Fibroblast of lung (primary cell): ENCODE measurements at regions not wholly inside any gene's neighbourhood (a gene's known extent, or its start where the extent isn't known, plus 50 kb on each side); places are given as distances from the start of the nearest gene placed in this dataset.

Experiments used
- DNase-seq, 2 donors: peaks; one replicate each; pipeline versions ENCODE4 v3.0.0 to v3.0.0-alpha.2; 2010; ENCODE audit warnings: low read depth in 2 of 2
- H2AFZ ChIP-seq: 2 replicates; pipeline ENCODE4 v1.5.1; 2012; ENCODE audit warnings: low read length, control low read depth, inconsistent platforms
- H3K27ac ChIP-seq: 2 replicates; pipeline ENCODE4 v1.5.1; 2011; ENCODE audit warnings: low read length, control low read depth; ENCODE audit not compliant: insufficient read depth
- H3K27me3 ChIP-seq: 2 replicates; pipeline ENCODE4 v1.5.1; 2011; ENCODE audit warnings: mild to moderate bottlenecking, low read length; ENCODE audit not compliant: control insufficient read depth, insufficient read depth
- H3K36me3 ChIP-seq: 2 replicates; pipeline ENCODE4 v1.5.1; 2011; ENCODE audit warnings: low read length; ENCODE audit not compliant: control insufficient read depth, insufficient read depth
- H3K4me1 ChIP-seq: 2 replicates; pipeline ENCODE4 v1.5.1; 2011; ENCODE audit warnings: low read length; ENCODE audit not compliant: control insufficient read depth, insufficient read depth; ENCODE audit errors: extremely low read depth
- H3K4me2 ChIP-seq: 2 replicates; pipeline ENCODE4 v1.5.1; 2011; ENCODE audit warnings: low read length, control low read depth; ENCODE audit not compliant: insufficient read depth; ENCODE audit errors: extremely low read depth
- H3K4me3 ChIP-seq, 4 experiments: fragments of 200-600 bp in 1 of 4; sonication (generic) in 1 of 4; replicated peaks in 1 of 4; 2 replicates each; pipeline ENCODE4 v1.5.1; 2011 to 2016; ENCODE audit warnings: low read length in 4 of 4, low read depth in 3 of 4, mild to moderate bottlenecking in 3 of 4, control low read depth in 2 of 4, inconsistent platforms in 1 of 4, mixed read lengths in 1 of 4; ENCODE audit not compliant: insufficient read depth in 1 of 4; ENCODE audit errors: control extremely low read depth in 1 of 4
- H3K79me2 ChIP-seq: 2 replicates; pipeline ENCODE4 v1.5.1; 2012; ENCODE audit warnings: mild to moderate bottlenecking, low read length, inconsistent platforms; ENCODE audit not compliant: control insufficient read depth, insufficient read depth
- H3K9ac ChIP-seq: 2 replicates; pipeline ENCODE4 v1.5.1; 2011; ENCODE audit warnings: mild to moderate bottlenecking, low read length, control low read depth; ENCODE audit not compliant: insufficient read depth
- H3K9me3 ChIP-seq: 2 replicates; pipeline ENCODE4 v1.5.1; 2012; ENCODE audit warnings: low read depth, low read length; ENCODE audit not compliant: control insufficient read depth, insufficient read depth
- H4K20me1 ChIP-seq: 2 replicates; pipeline ENCODE4 v1.5.1; 2011; ENCODE audit warnings: low read length; ENCODE audit not compliant: control insufficient read depth, insufficient read depth; ENCODE audit errors: extremely low read depth
- EZH2 ChIP-seq: IDR thresholded peaks from 2 replicates; pipeline ENCODE4 v1.5.1; 2012; ENCODE audit warnings: low read length, control low read depth, mild to moderate bottlenecking; ENCODE audit errors: missing control alignments
- TF ChIP-seq, protein P1 (sequence below), 2 donors: IDR thresholded peaks in 1 of 2; conservative IDR thresholded peaks in 1 of 2; 1 replicate in 1 of 2; 2 replicates in 1 of 2; pipeline ENCODE4 v1.5.1; 2011 to 2012; ENCODE audit warnings: low read length in 2 of 2, control low read depth in 1 of 2, inconsistent platforms in 1 of 2, low read depth in 1 of 2, mild to moderate bottlenecking in 1 of 2

GRCh38 chr2:122210898-122211856 lies 455.7 kb downstream of the TSN start:
- Histone ChIP-seq H3K27me3 (no peaks in the 10 kb centered on the region), H3K9me3 (no peaks in the 10 kb centered on the region), H3K4me3 (no peak overlapping the region), H3K4me2 (no peak overlapping the region), H4K20me1 (no peaks in the 10 kb centered on the region), H2AFZ (no peak overlapping the region), H3K4me1 (no peaks in the 10 kb centered on the region), H3K36me3 (no peaks in the 10 kb centered on the region), H3K9ac (no peak overlapping the region), H3K27ac (no peak overlapping the region), H3K79me2 (no peaks in the 10 kb centered on the region)
- peak in 1 of 2 donors; percentile 32 for DNase-seq
- TF ChIP-seq EZH2, result no peak
- TF ChIP-seq, protein P1, sequence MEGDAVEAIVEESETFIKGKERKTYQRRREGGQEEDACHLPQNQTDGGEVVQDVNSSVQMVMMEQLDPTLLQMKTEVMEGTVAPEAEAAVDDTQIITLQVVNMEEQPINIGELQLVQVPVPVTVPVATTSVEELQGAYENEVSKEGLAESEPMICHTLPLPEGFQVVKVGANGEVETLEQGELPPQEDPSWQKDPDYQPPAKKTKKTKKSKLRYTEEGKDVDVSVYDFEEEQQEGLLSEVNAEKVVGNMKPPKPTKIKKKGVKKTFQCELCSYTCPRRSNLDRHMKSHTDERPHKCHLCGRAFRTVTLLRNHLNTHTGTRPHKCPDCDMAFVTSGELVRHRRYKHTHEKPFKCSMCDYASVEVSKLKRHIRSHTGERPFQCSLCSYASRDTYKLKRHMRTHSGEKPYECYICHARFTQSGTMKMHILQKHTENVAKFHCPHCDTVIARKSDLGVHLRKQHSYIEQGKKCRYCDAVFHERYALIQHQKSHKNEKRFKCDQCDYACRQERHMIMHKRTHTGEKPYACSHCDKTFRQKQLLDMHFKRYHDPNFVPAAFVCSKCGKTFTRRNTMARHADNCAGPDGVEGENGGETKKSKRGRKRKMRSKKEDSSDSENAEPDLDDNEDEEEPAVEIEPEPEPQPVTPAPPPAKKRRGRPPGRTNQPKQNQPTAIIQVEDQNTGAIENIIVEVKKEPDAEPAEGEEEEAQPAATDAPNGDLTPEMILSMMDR (conservative IDR thresholded peaks at IDR 0.05 in 1 of 2, IDR thresholded peaks at IDR 0.05 in 1 of 2; ENCODE audit: low read depth in 1 of 2, low read length in 2 of 2), result no peak

DNA sequence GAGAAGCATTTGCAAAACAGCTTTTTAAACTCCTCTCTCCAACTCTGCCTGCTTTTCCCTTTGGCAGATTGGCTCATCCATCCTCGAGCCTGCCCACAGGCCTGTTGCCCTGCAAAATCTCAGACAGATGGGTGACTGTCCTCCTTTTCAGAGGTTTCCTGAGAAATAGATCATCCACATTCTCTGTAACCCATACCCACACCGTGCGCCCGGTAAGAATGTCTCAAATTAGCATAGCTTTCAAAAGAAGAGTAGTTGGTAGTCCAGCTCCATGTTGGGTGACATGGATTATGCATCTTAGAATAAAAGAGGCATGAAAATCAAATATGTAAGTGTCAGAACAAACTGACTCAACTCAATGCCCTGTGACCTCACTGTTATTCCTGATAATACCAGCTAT lies 457.9 kb downstream of the TSN start:
- no peaks in the 10 kb centered on the region for H3K4me1 ChIP-seq
- H3K9me3 ChIP-seq, result no peaks in the 10 kb centered on the region
- H3K9ac ChIP-seq, result no peak overlapping the region
- H2AFZ ChIP-seq, result no peak overlapping the region
- TF ChIP-seq EZH2, result no peak
- H3K79me2 ChIP-seq, result no peaks in the 10 kb centered on the region
- no peaks in the 10 kb centered on the region for H3K36me3 ChIP-seq
- no peaks in the 10 kb centered on the region for H3K27me3 ChIP-seq
- H3K4me3 ChIP-seq, result no peak overlapping the region
- H3K4me2 ChIP-seq, result no peak overlapping the region
- no peak for DNase-seq
- H3K27ac ChIP-seq, result no peak overlapping the region
- no peaks in the 10 kb centered on the region for H4K20me1 ChIP-seq

DNA sequence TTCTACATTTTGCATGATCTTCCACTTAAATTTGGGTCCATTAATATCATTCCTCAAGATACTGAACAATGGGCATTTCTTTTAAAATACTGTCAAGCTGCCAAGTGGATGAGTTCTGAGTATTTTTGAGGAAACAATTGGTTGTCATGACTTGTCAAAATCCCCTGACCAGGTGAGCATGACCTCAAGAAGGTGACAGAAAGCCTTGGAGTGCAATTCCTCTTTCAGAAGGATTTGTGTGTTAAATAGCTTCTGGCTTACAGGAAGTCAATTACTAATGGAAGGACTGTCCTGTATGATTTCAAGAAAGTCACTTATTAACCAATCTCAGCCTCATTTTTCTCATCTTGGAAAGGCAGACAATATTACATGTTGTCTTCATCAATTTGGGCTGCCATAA lies 460.6 kb downstream of the TSN start:
- Histone ChIP-seq H4K20me1 (no peaks in the 10 kb centered on the region), H3K27ac (no peak overlapping the region), H3K36me3 (no peaks in the 10 kb centered on the region), H3K79me2 (no peaks in the 10 kb centered on the region), H3K4me3 (no peak overlapping the region), H3K4me1 (no peaks in the 10 kb centered on the region), H2AFZ (no peak overlapping the region), H3K4me2 (no peak overlapping the region), H3K9me3 (no peaks in the 10 kb centered on the region), H3K9ac (no peak overlapping the region), H3K27me3 (no peaks in the 10 kb centered on the region)
- no peak for DNase-seq
- no peak for TF ChIP-seq EZH2
- TF ChIP-seq, protein P1 (conservative IDR thresholded peaks at IDR 0.05 in 1 of 2, IDR thresholded peaks at IDR 0.05 in 1 of 2; ENCODE audit: low read depth in 1 of 2, low read length in 2 of 2), result no peak
